ENCODE measurements at regions not wholly inside any gene's neighbourhood (a gene's known extent, or its start where the extent isn't known, plus 50 kb on each side); places are given as distances from the start of the nearest gene placed in this dataset.

GRCh38 chr3:44108481-44108880 is 133.2 kb upstream of the TOPAZ1 start:
- intact Hi-C loops (cut with micrococcal nuclease): no loop called here
- ATAC-seq (ENCODE audit: low read depth): no peak
- CTCF ChIA-PET: no interaction called here
- H3K27ac Mint-ChIP-seq: no peak overlapping the region
- Histone ChIP-seq H3K4me1 (ENCODE audit: control insufficient read depth in 2 of 2, insufficient read depth in 2 of 2, low read length in 2 of 2) (peaks cover 0 to 8% of the 10 kb centered on the region in 2 donors), H3K27ac (ENCODE audit: low read length in 2 of 2) (no peak overlapping the region), H3K9me3 (ENCODE audit: control extremely low read depth in 1 of 3, control insufficient read depth in 2 of 3, insufficient read depth in 1 of 3, low read length in 2 of 3) (no peaks in the 10 kb centered on the region), H3K27me3 (replicated peaks in 1 of 4; ENCODE audit: control extremely low read depth in 1 of 4, control insufficient read depth in 3 of 4, insufficient read depth in 4 of 4, low read length in 3 of 4) (no peaks in the 10 kb centered on the region), H3K36me3 (replicated peaks in 1 of 2; ENCODE audit: control extremely low read depth in 1 of 2, control insufficient read depth in 1 of 2, extremely low read depth in 1 of 2, insufficient read depth in 2 of 2, low read length in 1 of 2) (no peaks in the 10 kb centered on the region), H3K9ac (ENCODE audit: low read length) (no peak overlapping the region), H4K20me1 (ENCODE audit: control insufficient read depth, insufficient read depth, low read length, poor library complexity, severe bottlenecking) (no peaks in the 10 kb centered on the region), H3K79me2 (ENCODE audit: control insufficient read depth, insufficient read depth, low read length) (no peaks in the 10 kb centered on the region), H2AFZ (ENCODE audit: insufficient read depth, low read depth, low read length, poor library complexity, severe bottlenecking) (no peak overlapping the region), H3K4me2 (replicated peaks; ENCODE audit: low read depth, low read length, poor library complexity, severe bottlenecking) (no peak overlapping the region), H3K4me3 (ENCODE audit: control extremely low read depth in 1 of 5, extremely low read depth in 1 of 5, insufficient read depth in 1 of 5, low read depth in 2 of 5, low read length in 4 of 5) (no peak overlapping the region)
- no peak for DNase-seq
- POLR2A ChIA-PET: no interaction called here
- TF ChIP-seq EZH2 (IDR thresholded peaks at IDR 0.05; ENCODE audit: borderline replicate concordance, insufficient read depth, low read depth, low read length, poor library complexity, severe bottlenecking): no peak
- TF ChIP-seq, protein P1, sequence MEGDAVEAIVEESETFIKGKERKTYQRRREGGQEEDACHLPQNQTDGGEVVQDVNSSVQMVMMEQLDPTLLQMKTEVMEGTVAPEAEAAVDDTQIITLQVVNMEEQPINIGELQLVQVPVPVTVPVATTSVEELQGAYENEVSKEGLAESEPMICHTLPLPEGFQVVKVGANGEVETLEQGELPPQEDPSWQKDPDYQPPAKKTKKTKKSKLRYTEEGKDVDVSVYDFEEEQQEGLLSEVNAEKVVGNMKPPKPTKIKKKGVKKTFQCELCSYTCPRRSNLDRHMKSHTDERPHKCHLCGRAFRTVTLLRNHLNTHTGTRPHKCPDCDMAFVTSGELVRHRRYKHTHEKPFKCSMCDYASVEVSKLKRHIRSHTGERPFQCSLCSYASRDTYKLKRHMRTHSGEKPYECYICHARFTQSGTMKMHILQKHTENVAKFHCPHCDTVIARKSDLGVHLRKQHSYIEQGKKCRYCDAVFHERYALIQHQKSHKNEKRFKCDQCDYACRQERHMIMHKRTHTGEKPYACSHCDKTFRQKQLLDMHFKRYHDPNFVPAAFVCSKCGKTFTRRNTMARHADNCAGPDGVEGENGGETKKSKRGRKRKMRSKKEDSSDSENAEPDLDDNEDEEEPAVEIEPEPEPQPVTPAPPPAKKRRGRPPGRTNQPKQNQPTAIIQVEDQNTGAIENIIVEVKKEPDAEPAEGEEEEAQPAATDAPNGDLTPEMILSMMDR (IDR thresholded peaks at IDR 0.05): no peak
- H3K9me3 Mint-ChIP-seq (ENCODE audit: insufficient read depth): no peaks in the 10 kb centered on the region
- no peak overlapping the region for H3K4me3 Mint-ChIP-seq
- H3K4me1 Mint-ChIP-seq: peaks cover 11% of the 10 kb centered on the region
- WGBS (ENCODE audit: insufficient coverage): 94% methylated on average over 2 of the region's 3 CpGs
- H3K27me3 Mint-ChIP-seq: no peaks in the 10 kb centered on the region

- ChIA-PET CTCF (no interaction called here), POLR2A (no interaction called here)
- H3K27me3 Mint-ChIP-seq: peaks cover 3% of the 10 kb centered on the region
- TF ChIP-seq EZH2 (IDR thresholded peaks at IDR 0.05; ENCODE audit: borderline replicate concordance, insufficient read depth, low read depth, low read length, poor library complexity, severe bottlenecking): no peak
- TF ChIP-seq, protein P1 (IDR thresholded peaks at IDR 0.05): no peak
- Histone ChIP-seq H3K27ac (ENCODE audit: low read length in 2 of 2) (no peak overlapping the region), H4K20me1 (ENCODE audit: control insufficient read depth, insufficient read depth, low read length, poor library complexity, severe bottlenecking) (no peaks in the 10 kb centered on the region), H2AFZ (ENCODE audit: insufficient read depth, low read depth, low read length, poor library complexity, severe bottlenecking) (no peak overlapping the region), H3K9ac (ENCODE audit: low read length) (no peak overlapping the region), H3K4me1 (ENCODE audit: control insufficient read depth in 2 of 2, insufficient read depth in 2 of 2, low read length in 2 of 2) (peaks cover 0 to 6% of the 10 kb centered on the region in 2 donors), H3K27me3 (replicated peaks in 1 of 4; ENCODE audit: control extremely low read depth in 1 of 4, control insufficient read depth in 3 of 4, insufficient read depth in 4 of 4, low read length in 3 of 4) (peaks cover 0 to 6% (median 0%) of the 10 kb centered on the region in 4 experiments), H3K36me3 (replicated peaks in 1 of 2; ENCODE audit: control extremely low read depth in 1 of 2, control insufficient read depth in 1 of 2, extremely low read depth in 1 of 2, insufficient read depth in 2 of 2, low read length in 1 of 2) (no peaks in the 10 kb centered on the region), H3K4me2 (replicated peaks; ENCODE audit: low read depth, low read length, poor library complexity, severe bottlenecking) (no peak overlapping the region), H3K79me2 (ENCODE audit: control insufficient read depth, insufficient read depth, low read length) (no peaks in the 10 kb centered on the region), H3K4me3 (ENCODE audit: control extremely low read depth in 1 of 5, extremely low read depth in 1 of 5, insufficient read depth in 1 of 5, low read depth in 2 of 5, low read length in 4 of 5) (no peak overlapping the region), H3K9me3 (ENCODE audit: control extremely low read depth in 1 of 3, control insufficient read depth in 2 of 3, insufficient read depth in 1 of 3, low read length in 2 of 3) (no peaks in the 10 kb centered on the region)
- DNase-seq: no peak
- H3K4me1 Mint-ChIP-seq: peaks cover 9% of the 10 kb centered on the region
- no peak overlapping the region for H3K4me3 Mint-ChIP-seq
- no peak for ATAC-seq (ENCODE audit: low read depth)
- 100% methylated on average over 7 of the region's 7 CpGs for WGBS (ENCODE audit: insufficient coverage)
- no peak overlapping the region for H3K27ac Mint-ChIP-seq
- intact Hi-C loops (cut with micrococcal nuclease): no loop called here
- no peaks in the 10 kb centered on the region for H3K9me3 Mint-ChIP-seq (ENCODE audit: insufficient read depth)
Observed at GRCh38 chr3:44109771-44110361, 131.8 kb upstream of the TOPAZ1 start.
